ENCODE measurements at regions not wholly inside any gene's neighbourhood (a gene's known extent, or its start where the extent isn't known, plus 50 kb on each side); places are given as distances from the start of the nearest gene placed in this dataset.

DNA sequence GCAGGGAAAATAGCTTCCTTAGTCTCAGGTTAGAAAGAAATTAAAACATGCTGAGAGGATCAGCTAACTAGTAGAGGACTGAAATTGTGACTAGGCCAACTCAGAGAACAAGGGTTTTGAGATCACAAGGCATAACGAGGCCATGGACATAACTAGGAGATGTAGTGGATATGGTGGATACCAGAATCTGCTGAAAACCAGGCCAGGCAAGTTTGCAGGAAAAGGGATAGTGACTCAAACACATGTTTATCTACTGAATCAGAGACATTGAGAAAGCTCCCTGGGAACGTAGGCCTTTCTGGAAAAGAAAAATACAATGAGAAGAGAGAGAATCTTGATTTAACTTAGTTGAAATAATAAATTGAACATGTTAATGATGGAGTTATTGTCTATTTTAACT lies 326.5 kb upstream of the GBE1 start:
- peak; percentile 62 for DNase-seq (ENCODE audit: low spot score)

DNA sequence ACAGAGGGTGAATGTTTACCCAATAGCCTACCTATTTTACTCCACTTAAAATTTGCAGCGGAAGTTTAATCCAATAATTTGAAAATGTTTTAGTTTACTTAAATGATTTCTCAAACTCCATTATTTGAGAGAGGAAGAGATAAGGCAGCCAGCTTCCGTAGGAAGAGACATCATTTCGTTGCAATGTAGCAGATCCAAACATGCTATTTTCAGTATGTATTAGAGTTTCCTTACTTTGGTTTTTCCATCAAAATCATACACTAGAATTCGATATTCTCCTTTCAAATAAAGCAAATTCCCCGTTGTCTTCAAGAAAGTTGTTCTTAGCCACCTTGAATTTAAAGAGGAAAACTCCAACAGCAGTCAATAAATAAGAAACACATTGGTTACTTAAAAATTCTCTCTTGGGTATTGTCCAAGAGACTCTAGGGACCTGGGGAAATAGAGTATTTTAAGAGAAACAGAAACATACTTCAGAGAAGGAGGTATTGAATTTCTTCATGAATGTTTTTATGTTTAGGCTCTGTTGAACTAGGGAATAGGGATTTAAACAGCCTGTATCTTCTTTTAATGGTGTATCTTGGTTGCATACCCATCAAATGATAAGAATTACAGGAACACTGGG lies 324.5 kb upstream of the GBE1 start:
- no peak for DNase-seq (ENCODE audit: low spot score)

DNA sequence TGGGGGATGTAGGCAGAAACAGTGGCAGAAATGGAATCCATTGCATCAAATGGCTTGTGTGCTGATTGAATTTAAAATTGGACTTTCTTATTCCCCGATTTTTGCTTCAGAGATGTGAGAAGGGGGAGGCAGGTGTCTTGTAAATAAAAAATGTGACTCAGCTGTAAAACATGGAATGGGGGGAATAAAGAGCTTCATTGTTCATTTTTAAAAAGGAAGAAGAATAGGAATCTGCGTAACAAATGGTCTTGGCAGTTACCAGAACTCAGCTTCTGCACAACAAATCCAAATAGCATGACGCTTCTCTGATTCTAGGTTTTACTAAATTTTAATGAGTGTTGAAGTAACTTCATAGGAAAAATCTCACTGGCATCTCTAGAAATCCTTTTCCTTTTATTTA lies 323.9 kb upstream of the GBE1 start:
- DNase-seq (ENCODE audit: low spot score) = no peak

DNA sequence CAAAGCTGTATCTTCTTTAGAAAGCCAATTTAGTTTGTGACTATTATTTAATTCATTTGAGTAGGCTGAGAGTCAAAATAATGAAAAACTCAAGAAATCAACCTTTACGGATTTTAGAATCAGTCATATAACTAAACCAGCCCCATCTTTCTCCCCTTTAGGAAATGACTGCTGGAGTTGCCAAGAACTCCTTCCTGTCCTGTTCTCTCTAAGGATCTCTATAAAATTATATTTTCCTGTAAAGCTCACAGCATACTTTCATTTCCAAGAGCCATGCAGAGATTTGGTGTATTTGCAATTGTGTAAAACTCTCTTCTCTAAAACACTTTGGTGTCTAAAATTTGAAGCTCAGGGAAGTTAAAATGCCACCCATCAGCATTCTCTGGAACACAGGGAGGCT lies 323.4 kb upstream of the GBE1 start:
- no peak for DNase-seq (ENCODE audit: low spot score)

DNA sequence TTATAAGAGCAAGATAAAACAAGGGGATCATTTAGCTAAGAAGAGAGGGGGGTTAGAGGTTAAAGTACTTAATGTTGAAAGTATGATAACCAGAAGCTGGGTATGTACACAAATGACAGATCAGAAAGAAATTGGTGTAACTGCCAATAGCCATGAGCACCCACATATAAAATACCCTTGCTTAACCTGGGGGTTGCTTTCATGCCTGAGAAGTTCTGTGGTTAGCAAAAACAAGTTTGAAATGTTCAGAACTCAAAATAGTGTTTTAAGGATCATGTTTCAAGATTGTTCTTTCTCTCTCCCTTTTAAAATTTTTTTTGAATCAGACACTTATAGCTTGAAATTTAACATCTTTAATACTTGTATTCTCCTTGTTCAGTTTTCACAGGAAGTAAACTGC lies 321.4 kb upstream of the GBE1 start:
- DNase-seq (ENCODE audit: low spot score) = no peak

DNA sequence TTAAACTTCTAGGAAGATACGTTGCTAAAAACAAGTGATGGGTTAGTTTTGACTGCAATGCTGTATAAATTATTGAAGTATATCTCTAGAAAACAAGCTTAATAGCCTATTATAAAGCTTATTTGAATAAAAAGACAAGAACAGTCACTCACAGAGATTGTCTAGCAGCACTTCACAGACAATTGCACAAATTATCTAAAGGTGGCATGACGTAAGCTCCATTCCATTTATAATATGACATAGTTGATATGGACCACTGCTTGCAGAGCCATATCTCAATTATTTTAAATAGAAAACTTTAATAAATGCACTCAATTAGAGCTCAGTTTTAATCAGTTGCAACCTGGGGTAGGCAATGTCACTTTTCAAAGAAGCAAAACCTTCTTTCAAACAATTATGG lies 319.9 kb upstream of the GBE1 start:
- no peak for DNase-seq (ENCODE audit: low spot score)

DNA sequence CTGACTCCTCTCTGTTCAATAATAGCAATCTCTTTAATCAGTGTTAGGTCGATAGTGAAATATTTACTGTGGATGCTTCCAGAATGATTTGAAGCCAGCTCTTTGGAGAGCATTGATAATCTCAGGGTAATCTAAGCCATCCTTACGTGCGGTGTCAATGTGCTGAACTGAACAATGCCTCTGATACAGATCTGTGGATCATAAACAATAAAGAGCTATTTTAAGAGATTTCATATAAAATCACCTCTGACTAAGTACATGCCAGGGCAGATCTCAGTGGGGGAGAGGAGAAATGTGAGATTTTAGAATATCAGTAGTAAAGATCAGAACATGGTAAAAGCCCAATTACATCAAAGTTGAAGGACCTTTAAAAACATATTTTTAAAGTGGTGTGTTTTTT lies 319.3 kb upstream of the GBE1 start:
- no peak for DNase-seq (ENCODE audit: low spot score)

DNA sequence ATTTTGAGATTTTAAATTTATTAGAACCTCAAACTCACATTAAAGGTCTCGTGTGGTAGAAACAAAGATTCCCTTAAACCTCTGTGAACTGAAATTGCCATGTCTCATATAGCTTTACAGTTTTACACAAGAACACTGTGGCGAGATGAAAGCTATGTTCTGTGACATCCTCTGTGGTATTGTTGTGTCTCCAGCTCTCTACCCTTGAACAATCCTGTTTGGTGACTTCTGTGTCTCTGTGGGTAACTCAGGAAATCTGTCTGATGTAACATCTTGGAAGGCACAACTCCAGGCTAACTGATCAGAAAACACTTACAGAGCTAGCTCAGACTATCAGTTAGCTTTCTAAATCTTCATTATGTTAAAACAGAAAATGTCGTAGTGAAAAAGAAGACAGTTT lies 318.8 kb upstream of the GBE1 start:
- DNase-seq (ENCODE audit: low spot score) = no peak

DNA sequence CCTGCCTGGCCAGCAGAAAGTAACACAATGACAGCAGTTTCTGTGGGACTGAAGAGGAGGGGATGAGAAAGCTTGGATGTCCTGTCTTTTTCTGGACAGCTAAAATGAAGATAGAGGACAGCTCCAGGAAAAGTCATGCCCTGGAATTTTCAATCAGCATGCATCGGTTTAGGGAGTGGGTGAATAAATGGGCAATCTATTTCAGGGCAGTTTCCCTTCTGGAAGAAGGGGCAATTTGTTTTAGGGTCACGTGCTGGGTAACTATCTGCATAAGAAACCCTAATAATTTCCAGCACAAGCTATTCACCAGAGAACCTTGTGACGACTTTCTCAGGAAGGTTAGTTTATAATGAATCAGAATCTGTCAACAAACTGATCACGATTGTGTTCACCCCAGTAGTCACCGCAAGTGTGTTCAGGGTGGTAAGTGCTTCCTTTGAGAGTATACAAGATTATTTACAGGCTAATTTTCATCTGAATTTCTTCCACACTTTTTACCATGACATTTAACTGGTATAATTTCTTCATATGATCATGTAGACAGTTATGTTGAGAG lies 318.0 kb upstream of the GBE1 start:
- no peak for DNase-seq (ENCODE audit: low spot score)

DNA sequence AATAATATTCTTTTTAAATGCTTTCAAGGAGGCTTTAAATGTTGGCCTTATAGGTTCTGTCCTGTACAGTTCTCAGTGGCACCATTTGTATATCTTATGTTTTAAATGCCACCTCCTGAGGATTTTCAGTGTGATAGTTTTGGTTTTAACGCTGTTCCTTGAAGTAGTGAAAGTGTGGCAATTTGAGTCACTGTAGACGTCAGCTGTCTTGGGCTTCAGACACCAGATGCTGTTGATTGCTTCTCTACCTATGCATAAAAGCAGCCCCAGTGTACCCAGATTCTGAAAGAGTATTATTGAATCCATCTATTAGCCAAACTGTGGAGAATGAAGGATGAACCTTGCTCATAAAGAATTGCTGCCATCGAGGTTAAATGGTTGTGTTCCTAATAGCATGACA lies 316.8 kb upstream of the GBE1 start:
- no peak for DNase-seq (ENCODE audit: low spot score)

DNA sequence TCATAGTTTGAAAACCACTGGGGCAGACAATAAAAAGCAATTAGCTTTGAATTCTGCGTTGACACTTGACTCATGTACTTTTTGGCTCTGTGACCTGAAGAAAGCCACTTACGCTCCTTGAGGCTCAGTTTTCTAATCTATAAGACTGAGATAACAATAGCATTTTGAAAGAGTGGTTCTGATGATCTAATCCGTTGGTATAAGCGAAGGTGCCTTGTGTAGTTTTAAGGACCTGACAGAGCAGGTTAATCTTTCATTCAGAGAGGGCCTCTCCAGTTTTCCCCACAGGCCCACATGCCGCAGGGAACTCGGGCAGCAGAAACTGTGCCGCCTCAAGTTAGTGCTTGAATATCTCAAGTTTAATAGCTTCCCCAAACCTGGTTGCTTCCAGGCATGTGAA lies 306.0 kb upstream of the GBE1 start:
- no peak for DNase-seq (ENCODE audit: low spot score)

DNA sequence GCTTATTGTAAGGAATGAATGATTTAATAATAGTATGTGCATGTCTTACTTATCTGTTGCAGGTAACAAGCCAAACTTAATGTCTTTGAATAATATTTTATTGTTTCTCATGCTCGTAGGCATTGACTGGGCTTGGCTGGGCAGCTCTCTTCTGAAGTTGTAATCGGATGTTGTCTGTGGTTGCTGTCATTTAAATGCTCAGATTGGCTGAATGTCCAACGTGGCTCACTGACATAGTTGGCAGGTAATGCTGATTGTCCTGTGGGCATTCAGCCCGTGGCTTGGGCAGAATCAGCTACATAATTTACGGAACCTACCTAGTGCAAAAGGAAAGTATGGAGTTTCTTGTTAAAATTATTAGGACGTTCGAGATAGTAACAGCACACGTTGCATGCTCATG lies 297.4 kb upstream of the GBE1 start:
- DNase-seq (ENCODE audit: low spot score) = no peak

DNA sequence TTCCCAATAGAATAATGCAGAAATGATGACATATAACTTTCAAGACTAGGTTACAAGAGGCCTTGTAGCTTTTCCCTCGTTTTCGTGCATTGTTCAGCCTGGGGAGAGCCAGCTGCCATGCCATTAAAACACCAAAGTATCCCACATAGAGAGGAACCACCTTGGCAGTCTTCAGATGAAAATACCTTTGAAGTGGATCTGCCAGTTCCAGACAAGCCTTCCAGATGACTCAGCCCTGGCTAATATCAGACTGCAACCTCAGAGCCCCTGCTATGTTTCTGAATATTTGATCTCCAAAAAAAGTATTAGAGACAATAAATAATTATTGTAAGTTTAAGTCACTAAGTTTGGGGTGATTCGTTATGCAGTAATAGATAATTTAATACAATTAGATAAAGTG lies 294.3 kb upstream of the GBE1 start:
- DNase-seq (ENCODE audit: low spot score) = no peak

DNA sequence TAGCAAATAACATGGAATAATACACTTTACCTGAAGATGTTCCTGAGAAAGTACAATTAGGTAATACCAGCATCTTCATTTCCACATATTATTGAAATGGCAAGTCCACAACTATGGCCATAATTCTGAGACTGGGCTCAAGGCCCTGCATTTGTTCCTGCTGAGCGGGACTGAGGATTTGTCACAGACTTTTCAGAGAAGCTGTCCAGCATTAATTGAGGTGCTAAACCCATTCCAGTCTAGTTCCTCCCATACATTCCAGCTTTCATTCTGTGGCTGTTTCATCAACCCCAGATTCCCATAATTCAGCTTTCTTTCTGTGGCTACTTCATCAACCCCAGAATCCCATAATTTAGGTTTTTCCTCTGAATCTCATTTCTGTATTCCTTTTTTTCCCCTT lies 293.4 kb upstream of the GBE1 start:
- no peak for DNase-seq (ENCODE audit: low spot score)

DNA sequence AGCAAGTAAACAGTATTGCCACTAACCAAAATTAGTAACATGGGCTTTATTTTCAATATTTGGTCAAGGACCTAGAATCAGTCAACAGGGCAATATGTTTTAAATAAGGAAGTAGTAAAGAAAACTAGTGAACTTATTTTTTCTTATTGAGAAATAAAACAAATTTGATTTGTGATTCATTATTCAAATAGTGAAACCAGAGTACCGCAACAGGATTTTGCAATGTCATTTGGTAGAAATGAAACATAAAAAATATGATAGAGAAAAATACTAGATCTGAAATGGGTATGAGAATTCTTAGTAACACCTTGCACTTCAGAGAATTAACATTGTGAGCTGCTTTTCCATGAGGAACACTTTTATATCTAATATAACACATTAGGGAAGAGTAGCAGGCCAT lies 291.8 kb upstream of the GBE1 start:
- DNase-seq (ENCODE audit: low spot score) = no peak

DNA sequence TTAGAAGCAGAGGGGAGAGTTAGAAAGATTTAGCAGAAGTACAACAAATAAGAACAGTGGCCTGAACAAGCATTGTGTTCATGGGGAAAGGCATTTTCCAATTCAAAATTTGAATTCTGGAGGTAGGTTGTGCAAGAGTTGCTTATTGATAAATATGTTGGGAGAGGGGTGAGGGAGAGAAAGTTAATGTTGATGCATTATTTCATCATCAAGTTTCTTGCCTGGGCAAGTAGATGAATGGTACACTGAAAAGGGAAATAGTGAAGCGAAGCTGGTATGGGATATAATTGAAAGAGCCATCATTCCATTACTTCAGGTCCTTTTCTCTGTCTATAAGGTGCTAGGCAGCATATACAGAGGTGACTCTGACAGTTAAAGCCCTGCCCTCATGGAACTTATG lies 288.9 kb upstream of the GBE1 start:
- no peak for DNase-seq (ENCODE audit: low spot score)

DNA sequence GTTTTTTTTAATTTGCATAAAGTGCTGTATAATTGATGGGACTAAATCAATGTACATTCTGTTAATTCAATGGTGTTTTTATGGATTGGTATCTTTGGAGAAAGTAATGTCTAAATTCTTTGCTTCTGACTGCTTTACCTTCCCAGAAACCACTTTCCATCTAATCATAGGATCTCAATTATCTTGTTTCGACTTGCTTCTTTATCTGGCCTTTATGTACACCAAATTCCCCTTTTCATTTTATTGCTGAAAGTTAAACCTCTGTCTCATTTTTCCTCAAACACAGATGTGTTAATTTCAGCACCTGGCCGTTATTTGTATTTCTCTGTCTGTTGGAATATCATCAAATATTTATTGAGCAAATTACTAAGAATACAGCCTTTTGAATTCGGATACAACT lies 287.3 kb upstream of the GBE1 start:
- no peak for DNase-seq (ENCODE audit: low spot score)

DNA sequence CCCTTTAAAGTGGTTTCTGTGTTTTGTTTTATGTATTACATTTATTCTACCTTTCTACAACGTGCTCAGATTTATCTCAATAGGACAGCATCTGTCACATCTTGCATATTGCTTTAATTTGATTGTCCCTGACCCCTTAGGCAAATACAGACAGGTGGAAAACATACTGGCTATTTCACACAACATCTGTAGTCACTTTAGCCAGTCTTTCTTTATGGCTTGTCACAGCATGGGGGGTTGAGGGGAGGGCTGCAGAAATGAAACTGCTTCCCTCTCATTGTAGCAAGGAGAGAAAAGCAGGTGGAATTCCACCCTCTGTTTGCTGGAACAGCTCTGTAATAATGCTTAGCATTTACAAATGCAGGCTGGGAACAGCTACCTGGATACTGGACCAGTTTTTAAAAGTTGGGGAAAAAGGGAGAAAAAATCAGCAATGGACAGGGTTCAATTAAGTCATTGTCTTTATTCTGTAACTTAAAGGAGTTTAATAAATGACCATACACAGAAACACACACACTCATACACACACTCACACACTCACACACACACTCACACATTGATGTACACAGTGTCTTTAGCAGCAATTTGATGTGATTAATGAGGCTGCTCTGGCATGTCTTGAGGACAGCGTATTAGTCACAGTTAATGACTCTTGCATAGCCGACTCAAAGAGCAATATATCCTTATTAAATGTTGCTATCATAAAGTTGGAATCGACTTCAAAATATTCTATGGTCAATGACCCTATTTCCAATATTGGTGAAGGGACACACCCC lies 283.7 kb upstream of the GBE1 start:
- no peak for DNase-seq (ENCODE audit: low spot score)

DNA sequence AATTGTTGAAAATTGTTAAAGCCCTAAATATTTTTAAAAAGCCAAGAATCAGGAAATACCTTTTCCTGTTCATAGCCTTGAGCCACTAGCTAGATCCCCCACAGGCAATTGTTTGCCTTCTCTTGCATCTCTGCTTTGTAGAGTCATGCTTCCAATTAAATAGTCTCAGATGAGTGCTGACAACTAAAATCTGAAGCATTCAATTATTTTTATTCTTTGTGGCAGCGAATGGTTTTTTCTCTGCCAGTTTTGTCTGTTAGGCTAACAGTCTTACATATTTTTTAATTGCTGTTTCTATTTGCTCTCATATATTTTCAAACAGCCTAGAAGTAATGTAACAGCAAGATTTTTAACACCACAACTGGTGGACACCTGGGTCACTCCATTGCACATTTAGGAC lies 277.1 kb upstream of the GBE1 start:
- DNase-seq (ENCODE audit: low spot score) = no peak

DNA sequence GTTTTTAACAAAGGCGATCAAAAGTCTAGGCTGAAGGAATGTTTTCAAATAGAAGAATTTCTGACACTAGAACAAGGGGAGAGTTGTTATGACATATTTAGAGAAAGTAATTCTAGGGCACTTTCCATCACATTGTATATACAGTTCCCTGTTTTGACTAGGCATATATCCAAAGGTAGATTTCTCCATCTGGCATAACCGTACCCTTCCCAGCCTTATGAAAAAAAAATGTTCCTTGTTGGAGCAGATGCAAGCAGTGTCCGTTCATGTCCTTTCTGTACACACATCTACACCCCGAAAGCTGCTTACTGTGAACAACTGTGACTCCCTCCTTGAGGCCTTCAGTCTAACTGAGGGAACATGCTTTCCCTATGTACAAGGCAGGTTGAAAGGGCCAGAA lies 271.7 kb upstream of the GBE1 start:
- no peak for DNase-seq (ENCODE audit: low spot score)

DNA sequence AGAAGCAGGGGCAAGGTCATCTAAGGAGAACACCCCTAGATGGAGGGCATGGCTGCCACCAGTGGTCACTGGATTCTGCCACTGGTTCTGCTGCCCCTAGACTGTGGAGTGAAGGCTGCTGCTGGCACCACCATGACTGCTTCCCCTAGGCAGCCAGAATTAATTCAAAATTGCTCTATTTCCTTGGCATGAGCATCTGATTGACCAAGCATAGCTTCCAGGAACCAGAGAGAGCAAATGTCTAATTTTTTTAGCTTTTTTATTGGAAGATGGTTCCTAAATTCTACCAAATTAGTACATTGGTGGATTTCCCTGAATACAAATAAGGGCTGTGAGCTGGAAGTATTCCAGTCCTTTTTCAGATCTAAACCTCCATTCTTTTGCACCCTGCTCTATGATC lies 270.2 kb upstream of the GBE1 start:
- DNase-seq (ENCODE audit: low spot score) = no peak

DNA sequence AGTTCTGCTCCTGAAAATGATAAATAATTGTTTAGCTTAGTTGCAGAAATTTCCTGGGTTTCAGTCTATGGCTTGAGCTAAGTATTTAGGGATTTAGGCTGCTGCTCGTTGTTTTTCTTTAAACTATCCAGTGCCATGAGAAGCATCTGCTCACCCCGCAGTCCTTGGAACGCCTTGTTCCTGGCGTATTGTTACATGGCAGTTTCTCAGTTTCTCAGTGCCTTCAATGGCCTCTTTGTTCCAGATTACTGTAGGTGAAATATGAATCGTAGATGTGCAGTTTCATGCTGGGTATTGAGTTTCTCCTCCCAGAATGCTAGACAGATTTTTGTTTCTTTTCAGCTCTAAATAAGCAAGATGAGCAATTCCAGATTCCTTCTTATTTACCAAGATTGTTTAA lies 269.5 kb upstream of the GBE1 start:
- DNase-seq (ENCODE audit: low spot score) = no peak

DNA sequence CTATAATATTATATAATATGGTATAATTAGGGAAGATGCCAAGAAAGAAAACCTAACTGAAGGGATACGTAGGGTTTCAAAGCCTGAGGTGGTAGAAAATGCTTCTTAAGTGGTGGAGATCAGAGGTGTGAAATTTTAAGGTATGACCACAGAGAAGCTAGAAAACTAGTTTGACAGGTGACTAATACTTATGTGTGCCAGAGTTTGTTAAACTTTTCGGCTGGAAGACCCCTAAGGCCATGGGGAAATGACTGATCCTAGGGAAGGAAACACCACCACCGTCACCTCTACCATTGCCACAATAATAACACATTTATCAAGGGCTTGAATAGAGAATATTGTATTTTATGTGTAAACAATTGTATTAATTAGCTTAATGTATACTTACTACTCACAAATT lies 261.4 kb upstream of the GBE1 start:
- no peak for DNase-seq (ENCODE audit: low spot score)

DNA sequence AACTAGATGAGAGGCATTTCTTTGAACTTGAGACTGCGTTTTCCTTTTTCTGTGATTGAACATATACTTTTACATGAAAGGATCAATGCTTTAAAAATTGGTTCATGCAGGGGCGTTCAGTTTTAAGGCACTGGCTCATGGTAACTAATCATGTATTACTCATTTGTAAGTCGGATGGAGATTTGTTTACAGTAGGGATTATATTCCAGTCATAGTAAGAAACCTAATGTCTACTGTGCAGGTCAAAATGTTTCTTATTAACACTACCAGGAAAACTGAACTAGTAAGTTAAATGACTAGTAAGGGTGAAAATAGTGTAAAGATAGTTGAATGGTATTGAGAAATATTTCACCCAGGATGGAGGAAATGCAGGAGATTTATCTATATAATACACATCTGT lies 258.8 kb upstream of the GBE1 start:
- no peak for DNase-seq (ENCODE audit: low spot score)

Measured in kidney capillary endothelial cell (primary cell).